ENCODE measurements at regions not wholly inside any gene's neighbourhood (a gene's known extent, or its start where the extent isn't known, plus 50 kb on each side); places are given as distances from the start of the nearest gene placed in this dataset.

- DNase-seq (ENCODE audit: low spot score) = no peak
- TF ChIP-seq CTCF (IDR thresholded peaks at IDR 0.05; ENCODE audit: extremely low read depth, missing control alignments) = no peak
These were observed 96.6 kb upstream of the CD180 start for GRCh38 chr5:67293226-67293625.

GRCh38 chr5:67292201-67292940 lies 95.8 kb upstream of the CD180 start:
- no peak for DNase-seq (ENCODE audit: low spot score)
- TF ChIP-seq CTCF (IDR thresholded peaks at IDR 0.05; ENCODE audit: extremely low read depth, missing control alignments) = no peak

GRCh38 chr5:67291671-67292070 lies 95.1 kb upstream of the CD180 start:
- TF ChIP-seq CTCF (IDR thresholded peaks at IDR 0.05; ENCODE audit: extremely low read depth, missing control alignments) = no peak

GRCh38 chr5:67291066-67291465 lies 94.5 kb upstream of the CD180 start:
- DNase-seq (ENCODE audit: low spot score) = no peak

More at GRCh38 chr5:67291671-67292070, 95.1 kb upstream of the CD180 start:
- no peak for DNase-seq (ENCODE audit: low spot score)

GRCh38 chr5:67290655-67291054 lies 94.1 kb upstream of the CD180 start:
- DNase-seq (ENCODE audit: low spot score) = no peak
- no peak for TF ChIP-seq CTCF (IDR thresholded peaks at IDR 0.05; ENCODE audit: extremely low read depth, missing control alignments)

More at GRCh38 chr5:67291066-67291465, 94.5 kb upstream of the CD180 start:
- no peak for TF ChIP-seq CTCF (IDR thresholded peaks at IDR 0.05; ENCODE audit: extremely low read depth, missing control alignments)

GRCh38 chr5:67289763-67290521 lies 93.3 kb upstream of the CD180 start:
- DNase-seq (ENCODE audit: low spot score) = no peak
- TF ChIP-seq CTCF (IDR thresholded peaks at IDR 0.05; ENCODE audit: extremely low read depth, missing control alignments) = no peak

Data from GM20000 (cell line).